GM19372 (cell line): ENCODE measurements at regions not wholly inside any gene's neighbourhood (a gene's known extent, or its start where the extent isn't known, plus 50 kb on each side); places are given as distances from the start of the nearest gene placed in this dataset.

ENCODE experiments used
- ATAC-seq: cut with Tn5 transposase; IDR thresholded peaks from one replicate; pipeline ENCODE4 v1.9.1; 2021; ENCODE audit warnings: mild to moderate bottlenecking, low read depth, moderate library complexity; ENCODE audit not compliant: unreplicated experiment

DNA sequence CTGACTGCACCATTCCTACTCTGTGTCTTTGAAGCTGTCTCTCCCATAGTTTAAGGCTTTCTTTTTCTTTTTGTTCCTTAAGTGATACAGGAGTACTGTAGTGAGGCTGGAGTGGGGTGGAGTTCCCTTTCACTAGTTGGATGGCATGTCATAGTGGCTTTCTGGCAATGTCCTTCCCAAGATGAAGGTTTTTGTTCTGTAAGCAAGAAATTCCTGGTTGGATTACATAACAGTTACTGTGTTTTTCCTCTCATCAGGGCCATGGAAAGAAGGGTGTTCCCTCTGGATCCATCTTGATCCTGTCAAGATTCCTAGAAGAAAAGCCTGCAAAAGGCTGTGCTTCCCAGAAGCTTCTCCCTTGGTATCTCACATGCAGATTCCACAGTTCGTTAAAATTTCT is 84.2 kb downstream of the ACKR3 start:
- ATAC-seq, result no peak

GRCh38 chr2:236654496-236654895 is 84.9 kb downstream of the ACKR3 start:
- ATAC-seq, result no peak

GRCh38 chr2:236656166-236656565 is 86.5 kb downstream of the ACKR3 start:
- ATAC-seq, result no peak

DNA sequence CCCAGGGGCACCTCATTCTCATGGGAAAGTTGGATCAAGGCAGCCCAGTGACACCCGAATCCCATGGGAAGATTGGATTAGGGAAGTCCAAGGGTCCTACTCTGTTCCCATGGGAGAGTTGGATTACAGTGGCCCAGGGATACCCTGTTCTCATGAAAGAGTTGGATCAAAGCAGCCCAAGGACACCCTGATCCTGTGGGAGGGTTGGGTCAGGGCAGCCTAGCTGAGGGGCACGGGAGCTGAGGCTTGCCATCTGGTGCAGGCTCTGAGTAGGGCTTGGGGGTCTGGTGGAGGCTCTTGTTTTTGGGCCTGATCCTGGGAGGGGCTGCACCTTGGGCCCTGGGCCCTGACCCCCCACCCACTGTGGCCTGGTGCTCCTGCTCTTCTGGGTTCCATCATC is 87.1 kb downstream of the ACKR3 start:
- no peak for ATAC-seq

- ATAC-seq, result no peak
Measured at GRCh38 chr2:236657215-236657614, 87.6 kb downstream of the ACKR3 start.

- ATAC-seq, result no peak
Measured at GRCh38 chr2:236657801-236658200, 88.2 kb downstream of the ACKR3 start.

GRCh38 chr2:236658974-236659757 is 89.5 kb downstream of the ACKR3 start:
- ATAC-seq, result no peak

DNA sequence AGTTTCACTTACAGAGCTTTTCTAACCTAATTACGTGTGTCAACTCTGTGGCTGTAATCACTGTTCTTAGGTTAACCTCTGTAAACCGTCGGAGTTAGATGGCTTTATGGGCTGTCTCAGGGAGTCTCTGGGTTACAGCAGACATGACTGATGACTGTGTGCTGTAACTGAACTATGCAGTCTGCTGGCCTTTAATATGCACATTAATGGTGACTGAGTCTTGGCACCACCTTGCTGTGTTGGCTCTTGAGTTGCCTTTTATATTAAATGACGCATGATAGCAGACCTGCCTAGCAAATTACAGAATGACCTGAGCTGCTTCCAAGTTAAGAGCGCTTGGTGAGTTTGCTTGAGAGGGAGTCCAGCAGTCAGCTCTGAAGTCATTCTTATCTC is 90.1 kb downstream of the ACKR3 start:
- no peak for ATAC-seq

GRCh38 chr2:236661061-236661761 is 91.6 kb downstream of the ACKR3 start:
- ATAC-seq, result no peak

GRCh38 chr2:236661762-236662110 is 92.1 kb downstream of the ACKR3 start:
- ATAC-seq, result no peak

DNA sequence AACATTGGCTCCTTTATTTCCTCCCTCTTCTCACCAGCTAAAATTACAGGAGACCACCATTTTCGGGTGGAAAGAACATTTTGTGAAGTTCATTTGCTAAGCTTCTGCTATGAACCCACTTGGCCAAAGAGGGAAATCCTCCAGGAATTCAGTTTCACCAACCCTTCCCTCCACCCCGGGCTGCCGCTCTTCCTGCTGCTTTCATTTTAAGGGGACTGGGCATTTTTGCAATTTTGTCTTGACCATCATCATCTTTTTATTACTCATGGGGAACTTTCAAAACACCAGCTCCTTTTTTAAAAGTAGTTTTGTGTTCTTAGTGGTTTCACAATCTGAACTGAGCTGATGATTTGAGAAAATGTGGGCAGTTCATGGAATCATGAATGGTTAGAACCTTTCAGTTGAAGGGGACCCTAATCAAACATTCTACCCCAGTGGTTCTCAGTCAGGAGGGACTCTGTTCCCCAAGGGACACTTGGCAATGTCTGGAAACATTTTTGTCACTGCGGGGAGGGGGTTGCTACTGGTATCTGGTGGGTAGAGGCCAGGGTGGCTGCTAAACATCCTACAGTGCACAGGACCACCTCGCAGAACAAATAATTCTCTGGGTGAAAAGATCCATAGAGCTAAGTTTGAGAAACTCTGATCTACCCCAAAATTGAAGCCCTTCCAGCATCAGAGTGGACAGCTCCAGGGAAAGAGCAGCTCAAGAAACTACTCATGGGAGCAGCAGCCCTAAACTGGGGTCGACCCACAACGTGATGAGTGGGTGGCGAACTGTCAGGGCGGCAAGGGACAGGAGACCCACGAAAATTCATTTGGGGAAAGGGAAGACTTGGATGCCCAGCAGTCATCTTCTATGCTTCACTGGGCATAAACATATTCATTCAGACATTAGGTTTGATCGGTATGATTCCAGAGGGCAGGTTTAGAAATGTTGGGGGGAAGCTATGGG is 92.9 kb downstream of the ACKR3 start:
- no peak for ATAC-seq

GRCh38 chr2:236663287-236664101 is 93.9 kb downstream of the ACKR3 start:
- ATAC-seq, result no peak

DNA sequence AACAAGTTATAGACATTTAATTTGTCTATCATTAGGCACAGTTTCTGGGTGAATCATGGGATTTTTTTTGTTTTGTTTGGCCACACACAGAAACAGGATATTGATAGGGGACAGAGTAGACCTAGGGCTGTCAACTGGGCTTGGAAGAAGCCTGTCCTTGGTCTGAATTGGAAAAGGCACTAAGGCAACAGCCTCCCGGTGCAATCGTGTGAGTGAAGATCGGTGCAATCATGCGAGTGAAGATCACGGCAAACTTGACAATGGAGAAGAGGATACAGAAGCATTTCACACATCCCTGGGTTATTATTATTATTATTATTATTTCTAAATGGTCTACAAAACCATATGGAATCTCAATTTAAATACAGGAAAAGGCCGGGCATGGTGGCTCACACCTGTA is 94.5 kb downstream of the ACKR3 start:
- ATAC-seq, result no peak

- ATAC-seq, result no peak
Measured at GRCh38 chr2:236665101-236665500, 95.5 kb downstream of the ACKR3 start.

DNA sequence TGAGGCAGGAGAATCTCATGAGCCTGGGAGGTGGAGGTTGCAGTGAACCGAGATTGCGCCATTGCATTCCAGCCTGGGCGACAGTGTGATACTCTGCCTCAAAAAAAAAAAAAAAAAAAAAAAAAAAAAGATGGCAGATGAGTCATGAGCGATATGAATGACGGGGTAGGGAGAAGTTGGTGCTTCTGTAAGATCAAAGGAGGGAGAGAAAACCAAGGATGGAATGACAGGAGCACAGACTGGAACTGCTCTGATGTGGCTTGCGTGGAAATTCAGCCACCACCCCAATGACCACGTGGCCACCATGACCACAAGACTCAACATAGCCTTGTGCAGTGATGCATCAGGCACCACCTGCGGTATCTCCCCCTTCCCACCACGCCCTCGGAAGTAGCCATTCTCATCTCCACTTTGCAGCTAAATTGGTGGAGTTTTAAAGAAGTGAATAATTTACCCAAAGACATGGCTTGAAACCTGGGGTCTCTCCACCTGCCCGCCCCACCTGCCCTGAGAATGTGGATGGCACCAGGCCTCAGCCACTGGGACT is 96.0 kb downstream of the ACKR3 start:
- ATAC-seq, result no peak

GRCh38 chr2:236666646-236667204 is 97.1 kb downstream of the ACKR3 start:
- ATAC-seq, result no peak

DNA sequence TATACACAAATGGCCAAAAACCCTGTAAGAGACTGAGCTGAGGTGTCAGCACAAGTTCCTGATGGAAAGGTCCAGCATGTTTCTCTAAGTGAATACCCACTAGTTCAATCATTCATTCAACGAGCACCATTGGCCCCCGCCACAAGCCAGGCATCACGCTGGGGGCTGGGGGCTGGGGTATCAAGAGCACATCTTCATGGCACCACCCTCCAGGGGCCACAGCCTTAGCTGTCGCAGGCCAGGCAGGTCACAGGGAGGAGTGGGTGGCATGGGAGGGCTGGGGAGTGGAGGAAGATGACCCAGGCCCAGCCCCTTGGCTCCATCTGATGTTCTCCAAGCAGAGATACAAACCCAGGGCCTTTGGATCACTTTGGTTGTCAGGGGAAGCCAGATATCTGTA is 97.9 kb downstream of the ACKR3 start:
- no peak for ATAC-seq

DNA sequence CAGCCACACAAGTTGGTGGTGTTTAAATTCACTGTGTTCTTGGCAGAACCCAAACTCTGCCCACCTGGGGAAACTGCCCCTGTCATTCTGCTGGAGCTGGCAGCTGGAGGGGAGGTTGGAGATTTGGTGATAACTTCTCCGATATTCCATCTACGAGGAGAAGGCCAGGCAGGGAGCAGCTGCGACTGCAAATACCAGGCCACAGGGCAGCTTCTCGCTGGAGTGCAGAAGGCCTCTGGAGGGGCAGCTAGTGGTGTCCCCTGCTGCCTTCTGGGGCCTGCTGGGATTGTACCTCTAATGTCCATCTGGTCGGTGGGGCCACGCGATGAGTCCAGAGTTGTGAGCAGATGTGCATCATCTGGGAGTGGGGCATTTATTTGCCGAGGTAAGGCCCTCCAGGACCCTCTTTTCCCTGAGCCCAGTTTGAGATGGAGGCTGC is 98.9 kb downstream of the ACKR3 start:
- no peak for ATAC-seq

- no peak for ATAC-seq
Measured at GRCh38 chr2:236670235-236670620, 100.6 kb downstream of the ACKR3 start.
